NCI-H1436 treated with DMSO at 0.1 percent for 48 hours (cell line): ENCODE measurements at regions not wholly inside any gene's neighbourhood (a gene's known extent, or its start where the extent isn't known, plus 50 kb on each side); places are given as distances from the start of the nearest gene placed in this dataset.

Experiments used
- DNase-seq: peaks from one replicate; lab custom pipeline; 2025; lab: John Stamatoyannopoulos, UW

DNA sequence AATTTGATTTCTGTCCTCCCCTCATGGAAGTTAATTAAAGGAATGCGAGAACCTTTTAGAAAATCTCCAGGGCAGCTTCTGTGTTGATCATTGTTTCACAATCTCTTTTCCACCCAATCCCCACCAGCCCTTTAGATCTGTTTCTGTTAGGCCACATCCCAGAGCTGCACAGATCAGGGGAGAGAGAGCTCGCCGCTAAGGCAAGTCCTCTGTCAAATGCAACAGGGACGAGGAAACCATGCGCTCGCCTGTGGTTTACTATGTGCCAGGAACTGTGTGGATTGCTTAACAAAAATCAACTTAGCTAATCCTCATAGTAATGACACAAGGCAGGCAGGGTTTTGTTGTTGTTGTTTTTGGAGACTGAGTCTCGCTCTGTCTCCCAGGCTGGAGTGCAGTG is 115.4 kb downstream of the SALL1 start:
- DNase-seq, result no peak

DNA sequence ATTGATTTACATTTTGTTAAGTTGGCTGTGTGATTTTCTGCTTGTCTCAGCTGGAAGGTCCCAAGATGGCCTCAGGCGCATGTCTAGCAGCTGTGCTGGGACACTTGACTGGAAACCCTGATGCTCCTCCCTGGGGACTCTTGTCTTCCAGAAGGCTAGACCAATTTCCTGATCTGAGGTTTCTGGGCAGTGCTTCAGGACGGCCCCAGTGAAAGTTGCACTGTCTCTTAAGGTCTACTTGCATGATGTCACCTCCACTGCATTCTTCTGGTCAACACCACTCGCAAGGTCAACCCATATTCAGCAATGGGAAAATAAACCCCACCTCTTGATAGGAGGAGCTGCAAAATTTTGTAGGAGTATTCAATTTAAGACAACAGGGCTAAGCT is 116.0 kb downstream of the SALL1 start:
- no peak for DNase-seq

DNA sequence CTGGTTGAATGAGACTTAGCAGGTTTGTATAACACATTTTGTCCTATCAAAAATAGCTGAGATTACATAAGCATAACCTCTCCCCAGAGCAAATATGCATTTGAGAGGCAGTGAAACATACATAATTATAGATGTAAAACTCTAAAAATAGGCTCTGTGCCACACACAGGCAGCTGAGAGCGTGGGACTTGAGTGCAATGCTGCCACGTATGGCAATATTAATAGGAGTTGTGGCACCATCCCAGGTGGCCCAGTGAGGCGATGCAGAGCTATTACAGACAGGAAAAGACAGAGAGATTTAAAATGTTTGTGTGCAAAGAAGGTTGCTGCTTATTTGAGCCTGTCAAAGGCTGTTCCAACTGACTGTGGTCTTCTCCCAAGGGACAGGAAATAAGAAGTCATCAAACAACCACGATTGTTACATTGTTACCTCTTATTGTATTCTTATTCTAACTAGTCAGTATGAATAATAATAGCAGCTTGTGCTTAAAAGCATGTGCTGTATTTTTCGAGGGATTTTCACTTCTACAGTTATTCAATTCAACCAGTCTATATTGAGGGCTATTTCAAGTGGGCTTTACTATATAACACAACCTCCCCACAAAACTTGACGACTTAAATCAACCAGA is 116.5 kb downstream of the SALL1 start:
- peak; percentile 61 for DNase-seq

DNA sequence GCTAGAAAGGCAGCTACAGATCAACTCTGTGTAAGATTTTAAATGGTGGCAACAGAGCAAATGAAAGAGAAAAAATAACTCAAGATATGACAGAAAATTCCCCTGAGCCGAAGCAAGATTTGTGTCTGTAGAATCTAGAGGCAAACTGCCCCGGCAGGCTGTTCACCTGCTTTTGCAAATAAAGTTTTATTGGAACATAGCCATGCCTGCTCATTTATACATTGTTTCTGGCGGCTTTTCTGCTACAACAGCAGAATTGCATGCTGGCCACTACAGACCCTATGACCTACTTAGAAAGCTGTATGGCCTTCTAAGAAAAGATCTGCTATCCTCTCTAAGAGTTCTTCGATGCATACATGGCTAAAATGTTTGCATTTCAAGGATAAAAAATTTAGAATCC is 119.5 kb downstream of the SALL1 start:
- DNase-seq, result no peak

DNA sequence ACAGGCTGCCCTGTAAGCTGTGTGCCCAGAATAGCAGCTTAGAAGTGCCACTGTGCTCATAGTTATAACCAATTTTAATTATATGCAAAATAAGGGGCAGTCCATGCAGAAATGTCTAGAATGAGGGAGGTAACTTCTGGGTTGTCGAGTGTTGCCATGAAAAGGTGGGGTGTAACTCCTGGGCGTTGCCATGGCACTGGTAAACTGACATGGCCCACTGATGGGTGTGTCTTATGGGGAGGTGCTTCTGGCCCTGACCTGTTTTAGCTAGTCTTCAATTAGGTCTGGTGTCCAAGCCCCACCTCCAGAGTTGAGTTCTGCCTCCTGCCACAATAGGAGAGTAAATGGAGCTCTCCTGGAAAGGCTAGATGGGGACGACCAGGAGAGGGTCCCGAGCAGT is 120.6 kb downstream of the SALL1 start:
- DNase-seq, result no peak

DNA sequence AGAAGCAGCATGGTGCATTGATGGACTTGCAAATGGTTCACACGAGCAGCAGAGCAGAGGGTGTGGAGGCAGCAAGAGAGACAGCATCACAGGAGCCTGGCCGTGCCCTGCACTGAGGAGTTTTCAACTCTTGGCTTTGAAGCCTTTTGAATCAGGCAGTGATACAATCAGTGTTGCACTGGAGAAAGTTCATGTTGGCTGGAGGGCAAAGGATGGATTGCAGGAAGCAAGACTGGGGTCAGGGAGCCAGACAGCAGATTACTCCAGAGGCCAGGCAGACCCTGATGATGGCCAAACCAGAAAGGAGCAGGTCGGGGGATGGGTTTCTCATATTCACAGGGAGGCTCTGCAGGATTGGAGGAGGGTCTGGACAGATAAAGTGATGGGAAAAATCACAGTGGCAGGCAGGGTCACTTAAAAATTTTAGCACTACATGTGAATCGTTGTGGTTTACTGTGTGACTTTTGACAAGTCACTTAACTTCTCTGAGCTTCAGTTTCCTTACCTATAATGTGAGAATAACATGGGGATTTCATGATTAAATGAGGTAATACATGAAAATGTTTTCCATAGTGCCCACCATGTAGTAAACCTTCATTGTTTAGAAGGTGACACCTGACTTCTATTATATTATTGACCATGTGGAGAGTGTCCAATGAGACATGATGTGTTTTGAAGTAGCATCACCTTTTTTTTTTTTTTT is 125.3 kb downstream of the SALL1 start:
- no peak for DNase-seq

DNA sequence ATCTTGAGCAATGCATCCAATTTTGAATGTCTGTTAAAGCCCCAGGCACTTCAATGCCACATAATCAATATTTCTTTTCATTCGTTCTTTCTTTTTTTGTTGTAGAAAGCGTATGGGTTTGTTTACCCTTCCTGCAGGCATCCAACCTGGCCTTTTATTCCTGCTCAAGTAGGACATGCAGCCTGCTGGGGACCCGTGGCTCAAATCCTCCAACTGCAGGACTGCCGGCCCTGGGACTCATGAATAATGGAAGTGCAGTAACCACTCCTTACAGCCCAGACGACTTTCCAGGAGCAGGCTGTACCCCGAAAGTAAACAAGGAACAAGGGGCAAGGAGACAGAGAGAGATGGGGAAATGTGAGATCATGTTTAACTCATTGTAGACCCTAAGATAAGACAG is 126.4 kb downstream of the SALL1 start:
- DNase-seq, result no peak

DNA sequence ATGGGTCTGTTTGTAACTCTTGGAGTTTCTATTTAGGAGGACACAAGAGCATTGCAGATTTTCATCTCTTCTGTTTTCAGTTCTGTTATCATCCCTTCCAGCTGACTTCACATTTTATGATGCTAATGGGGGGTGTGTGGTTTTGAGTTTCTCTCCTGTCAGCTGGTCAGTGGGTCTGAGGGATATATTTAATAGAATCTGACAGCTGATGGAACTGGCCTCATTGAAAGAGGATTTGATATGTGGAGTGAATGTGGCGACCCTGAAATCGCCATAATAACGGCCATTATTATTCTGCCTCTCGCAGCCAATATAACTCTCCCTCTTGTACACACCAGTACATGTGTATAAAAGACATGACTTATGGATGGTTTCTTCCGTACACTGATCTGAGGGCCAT is 128.1 kb downstream of the SALL1 start:
- no peak for DNase-seq

DNA sequence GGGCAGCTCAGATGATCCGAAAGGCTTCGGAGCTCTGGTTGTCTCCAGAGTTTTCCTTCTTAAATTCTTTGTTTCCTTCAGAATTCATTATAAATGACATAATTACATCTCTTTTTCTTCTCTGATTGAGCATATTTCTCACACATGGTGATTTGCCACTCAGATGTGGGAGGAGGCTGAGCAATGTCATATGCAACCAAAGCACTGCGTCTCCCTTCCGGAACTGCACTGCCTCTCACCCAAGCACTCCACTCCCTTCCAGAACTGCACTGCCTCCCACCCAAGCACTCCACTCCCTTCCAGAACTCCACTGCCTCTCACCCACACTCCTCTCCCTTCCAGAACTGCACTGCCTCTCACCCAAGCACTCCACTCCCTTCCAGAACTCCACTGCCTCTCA is 131.5 kb downstream of the SALL1 start:
- DNase-seq, result no peak

DNA sequence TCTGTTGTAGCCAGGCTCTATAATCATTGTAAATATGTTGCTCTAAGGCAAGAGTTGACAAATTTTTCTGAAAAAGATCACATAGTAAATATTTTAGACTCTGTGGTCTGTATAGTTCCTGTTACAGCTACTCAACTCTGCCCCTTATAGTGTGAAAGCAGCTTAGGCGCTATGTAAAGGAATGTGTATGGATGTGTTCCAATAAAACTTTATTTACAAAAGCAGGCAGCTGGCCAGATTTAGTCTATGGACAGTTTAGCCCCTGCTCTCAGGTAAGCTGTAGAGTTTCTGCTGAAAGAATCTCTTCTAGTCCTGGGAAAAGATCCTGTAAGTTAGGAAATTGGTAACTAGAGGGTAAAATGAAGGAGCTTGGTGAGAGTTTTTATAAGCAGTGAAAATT is 133.1 kb downstream of the SALL1 start:
- DNase-seq, result no peak

DNA sequence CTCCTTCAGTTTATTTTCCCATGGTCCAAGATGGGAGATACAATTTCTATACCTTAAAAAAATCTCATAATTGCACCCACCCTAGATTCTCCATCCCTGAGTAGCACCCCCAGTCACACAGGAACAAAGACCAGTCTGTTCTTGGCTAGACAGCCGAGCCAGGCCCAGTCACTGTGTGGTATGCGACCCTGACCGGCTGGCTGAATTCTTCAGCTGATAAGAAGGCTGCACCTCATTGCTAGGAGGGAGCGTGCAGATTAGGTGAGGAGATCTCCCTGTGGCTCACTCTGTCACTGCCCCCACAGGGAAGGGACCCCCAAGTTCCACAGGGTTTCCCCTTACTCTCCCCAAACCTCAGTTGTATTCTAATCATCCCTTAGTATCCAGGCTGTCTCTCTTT is 138.7 kb downstream of the SALL1 start:
- DNase-seq, result no peak

DNA sequence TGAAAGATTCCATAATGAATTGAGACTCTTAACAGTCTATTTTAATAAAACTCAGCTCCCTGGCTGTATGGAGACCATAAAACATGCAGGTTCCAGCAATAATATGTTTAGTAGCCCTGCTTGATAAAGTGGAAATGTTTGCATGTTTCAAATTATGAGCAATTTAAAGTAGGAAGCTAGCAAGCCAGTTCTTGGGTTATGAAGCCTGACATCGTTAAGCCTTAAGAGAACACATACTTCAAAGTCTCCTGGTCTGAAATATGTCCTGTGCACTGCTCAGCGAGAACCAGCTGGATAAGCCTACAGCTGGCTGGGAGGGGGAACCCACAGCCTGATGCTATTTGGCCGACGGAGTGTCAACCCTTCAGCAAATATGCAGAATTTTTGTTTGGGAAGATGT is 140.3 kb downstream of the SALL1 start:
- no peak for DNase-seq

DNA sequence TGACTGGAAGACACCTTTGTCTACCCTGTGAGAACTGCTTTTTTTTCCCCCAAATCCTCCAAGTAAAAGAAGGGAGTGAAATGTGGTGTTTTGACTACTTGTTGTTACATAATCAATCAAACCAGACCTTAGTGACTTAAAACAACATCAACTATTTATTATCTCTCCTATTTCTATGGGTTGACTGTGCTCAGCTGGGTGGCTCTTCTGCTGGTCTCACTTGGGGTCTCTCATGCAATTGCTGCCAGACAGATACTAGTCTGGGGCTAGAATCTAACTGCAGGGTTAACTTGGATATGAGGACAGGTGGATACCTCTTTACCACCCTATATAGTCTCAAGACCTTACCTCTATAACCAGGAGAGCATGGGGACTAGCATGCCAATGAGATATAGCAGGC is 141.3 kb downstream of the SALL1 start:
- no peak for DNase-seq

DNA sequence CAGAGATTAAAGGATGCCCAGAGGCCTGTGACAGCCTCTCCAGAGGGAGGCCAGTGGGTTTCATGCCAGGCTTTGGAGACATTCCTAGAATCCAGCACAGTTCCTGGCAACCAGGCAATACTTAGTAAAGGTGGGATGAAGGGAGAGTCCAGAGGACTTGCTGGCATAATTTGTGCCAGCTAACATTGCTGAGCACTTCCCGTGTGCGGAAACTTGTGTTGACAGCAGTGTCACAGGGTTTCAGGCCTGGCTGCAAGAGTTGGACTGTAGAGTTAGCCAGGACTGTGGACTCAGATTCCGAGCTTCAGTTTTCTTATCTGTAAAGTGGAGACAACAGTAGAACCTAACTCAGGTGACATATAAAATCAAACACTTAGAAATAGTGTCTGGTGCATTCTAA is 141.7 kb downstream of the SALL1 start:
- DNase-seq, result no peak

DNA sequence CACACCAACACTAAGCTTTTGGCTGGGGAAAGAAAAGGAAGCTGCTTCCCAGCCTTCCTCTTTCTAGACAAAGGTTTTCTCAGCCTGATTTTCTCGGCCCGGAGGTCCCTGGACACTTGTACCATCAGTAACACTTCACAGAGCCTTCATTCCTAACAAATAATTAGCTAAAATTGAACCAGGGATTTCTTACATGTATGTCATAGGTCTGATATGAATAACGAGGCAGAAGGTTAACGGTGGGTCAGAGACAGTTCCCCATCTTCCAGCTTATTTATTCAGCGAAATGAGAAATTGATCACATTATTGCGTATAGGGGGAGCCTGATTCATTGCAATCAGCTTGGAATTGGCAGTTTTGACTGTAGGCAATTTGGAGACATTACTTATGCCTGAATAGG is 142.5 kb downstream of the SALL1 start:
- no peak for DNase-seq

DNA sequence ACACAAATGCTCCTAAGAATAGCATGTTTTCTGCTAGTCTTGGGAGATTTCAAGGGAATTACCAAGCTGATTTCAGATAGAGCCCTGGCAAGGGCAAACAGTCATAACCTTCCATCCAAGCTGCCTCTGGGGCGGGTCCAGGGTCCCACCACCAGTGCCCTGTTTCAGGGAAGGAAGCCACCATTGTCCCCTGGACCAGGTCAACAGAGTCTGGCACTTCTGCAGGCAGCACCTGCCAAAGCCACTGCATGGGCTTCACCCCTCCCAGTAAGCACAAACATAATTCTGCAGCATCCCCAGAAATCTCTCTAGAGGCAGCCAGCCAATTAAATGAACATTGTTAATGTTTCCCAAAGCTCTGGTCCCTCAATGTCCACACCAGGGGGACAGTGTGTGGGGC is 143.0 kb downstream of the SALL1 start:
- DNase-seq, result no peak

DNA sequence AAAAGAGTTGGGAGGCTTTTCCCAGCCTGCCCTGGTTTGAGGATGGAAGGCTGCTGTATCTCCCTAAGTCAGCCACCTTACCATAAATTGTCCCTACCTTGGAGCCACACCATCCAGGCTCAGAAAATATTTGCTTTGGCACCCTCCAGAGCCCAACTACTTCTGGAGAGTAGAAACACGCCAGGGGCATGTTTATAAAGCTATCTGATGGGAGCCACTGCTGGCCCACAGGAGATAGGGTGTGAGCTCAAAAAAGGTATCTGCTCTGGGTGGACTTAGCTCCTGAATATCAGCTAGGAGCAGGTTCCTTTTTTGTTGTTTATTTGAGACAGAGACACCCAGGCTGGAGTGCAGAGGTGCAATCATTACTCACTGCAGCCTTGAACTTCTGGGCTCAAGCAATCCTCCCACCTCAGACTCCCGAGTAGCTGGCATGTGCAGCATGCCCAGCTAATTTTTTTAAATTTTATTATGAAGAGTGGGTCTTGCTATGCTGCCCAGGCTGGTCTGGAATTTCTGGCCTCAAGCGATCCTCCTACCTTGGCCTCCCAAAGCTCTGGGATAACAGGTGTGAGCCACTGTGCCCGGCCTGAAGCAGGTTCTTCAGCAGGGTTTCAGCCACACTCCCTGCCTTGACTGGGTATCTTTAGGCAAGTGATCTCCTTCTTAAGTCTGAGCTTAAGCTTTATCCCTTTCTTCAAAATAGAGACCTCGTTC is 147.1 kb downstream of the SALL1 start:
- DNase-seq, result no peak

DNA sequence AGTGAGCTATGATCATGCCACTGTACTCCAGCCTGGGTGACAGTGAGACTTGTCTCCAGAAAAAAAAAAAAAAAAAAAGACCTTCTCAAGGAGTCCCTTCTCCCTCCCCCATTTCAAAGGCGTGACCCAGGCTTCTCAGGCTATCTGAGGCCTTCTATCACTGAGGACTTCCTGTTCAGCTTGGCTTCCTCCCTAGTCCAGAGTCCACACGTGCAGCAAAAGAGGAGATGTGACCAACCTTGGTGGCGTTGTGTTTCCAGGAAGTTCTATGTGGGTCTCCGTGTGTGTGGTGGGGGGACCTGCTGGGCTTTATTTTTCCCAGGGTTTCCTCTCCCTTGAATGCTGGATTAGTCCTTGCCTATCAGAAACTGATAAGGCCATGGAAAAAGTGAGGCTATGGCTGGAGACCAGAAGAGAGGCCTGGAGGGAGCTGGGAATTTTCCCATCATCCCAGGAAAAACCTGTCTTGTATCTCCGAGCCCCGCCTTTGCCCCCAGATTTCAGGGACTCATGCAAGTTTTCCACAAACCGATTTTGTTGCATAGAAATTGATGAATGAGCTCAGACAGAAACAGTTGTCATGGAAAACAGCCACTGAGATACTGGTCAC is 148.1 kb downstream of the SALL1 start:
- no peak for DNase-seq

DNA sequence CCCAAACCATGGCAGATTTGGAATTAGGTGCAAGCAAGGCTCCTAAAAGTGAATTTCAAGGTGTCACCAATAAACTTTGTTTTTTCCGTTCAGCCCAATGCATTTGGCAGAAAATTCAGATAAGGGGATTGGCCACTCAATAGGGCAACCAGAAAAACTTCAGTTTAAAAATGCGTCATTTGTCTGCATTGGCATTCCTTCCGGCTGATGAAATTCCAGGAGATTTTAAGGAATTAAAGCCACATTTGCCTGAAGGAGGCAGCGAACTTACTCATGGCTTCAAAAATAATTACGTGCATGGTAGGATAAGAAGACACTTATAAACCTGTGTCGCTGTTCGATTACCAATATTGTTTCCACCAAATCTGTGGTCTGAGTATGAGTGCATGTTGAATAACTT is 151.9 kb downstream of the SALL1 start:
- DNase-seq, result no peak

DNA sequence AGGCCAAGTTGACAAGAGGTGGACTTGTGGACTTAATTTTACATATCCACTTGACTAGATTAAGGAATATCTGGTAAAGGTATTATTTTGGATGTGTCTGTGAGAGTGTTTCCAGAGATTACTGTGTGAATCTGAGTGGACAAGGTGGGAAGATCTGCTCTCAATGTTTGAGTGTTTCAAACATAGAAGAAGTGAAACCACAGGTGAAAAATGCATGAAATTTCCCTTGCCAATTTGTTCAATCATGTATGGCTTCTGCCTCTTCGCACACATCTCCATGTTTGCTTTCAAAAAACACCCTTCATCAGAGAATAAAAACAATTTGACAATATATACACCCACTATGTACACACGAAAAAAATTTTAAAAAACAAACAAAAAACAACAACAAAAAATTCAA is 152.7 kb downstream of the SALL1 start:
- DNase-seq, result no peak

DNA sequence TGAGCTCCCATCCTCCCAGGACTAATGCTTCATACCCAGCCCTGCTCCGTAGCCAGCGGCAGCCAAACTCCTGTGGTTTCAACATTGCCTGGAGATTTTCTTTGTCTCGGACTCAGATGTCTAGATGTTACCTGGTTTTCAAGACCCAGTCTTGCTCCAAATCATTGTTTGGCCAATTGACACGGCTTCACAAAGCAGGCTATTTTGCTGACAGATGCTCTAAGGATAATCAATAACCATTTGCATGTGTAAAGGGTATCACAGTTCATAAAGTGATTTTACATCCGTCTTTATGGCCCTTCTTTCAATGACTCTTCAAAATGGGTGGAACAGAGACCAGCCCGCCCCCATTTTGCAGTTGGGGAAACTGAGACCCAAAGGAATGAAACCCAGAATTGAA is 153.4 kb downstream of the SALL1 start:
- no peak for DNase-seq

DNA sequence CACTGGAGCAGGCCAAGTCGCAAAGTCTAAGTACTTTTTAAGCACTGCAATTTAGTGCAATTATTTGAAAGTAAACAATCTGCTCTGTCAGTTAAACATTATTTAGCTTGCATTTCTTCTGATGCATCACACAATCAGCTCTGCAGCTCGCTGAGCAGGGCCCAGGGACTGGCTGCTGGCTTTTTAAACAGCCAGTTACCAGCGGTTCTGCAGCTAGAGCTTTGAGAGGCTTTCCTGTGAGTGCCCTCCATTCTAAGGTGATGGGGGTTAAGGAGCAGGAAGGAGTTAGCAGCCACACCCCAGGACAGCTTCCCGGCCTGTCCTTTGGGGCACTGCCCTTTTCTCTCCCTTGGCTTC is 154.3 kb downstream of the SALL1 start:
- peak; percentile 79 for DNase-seq

DNA sequence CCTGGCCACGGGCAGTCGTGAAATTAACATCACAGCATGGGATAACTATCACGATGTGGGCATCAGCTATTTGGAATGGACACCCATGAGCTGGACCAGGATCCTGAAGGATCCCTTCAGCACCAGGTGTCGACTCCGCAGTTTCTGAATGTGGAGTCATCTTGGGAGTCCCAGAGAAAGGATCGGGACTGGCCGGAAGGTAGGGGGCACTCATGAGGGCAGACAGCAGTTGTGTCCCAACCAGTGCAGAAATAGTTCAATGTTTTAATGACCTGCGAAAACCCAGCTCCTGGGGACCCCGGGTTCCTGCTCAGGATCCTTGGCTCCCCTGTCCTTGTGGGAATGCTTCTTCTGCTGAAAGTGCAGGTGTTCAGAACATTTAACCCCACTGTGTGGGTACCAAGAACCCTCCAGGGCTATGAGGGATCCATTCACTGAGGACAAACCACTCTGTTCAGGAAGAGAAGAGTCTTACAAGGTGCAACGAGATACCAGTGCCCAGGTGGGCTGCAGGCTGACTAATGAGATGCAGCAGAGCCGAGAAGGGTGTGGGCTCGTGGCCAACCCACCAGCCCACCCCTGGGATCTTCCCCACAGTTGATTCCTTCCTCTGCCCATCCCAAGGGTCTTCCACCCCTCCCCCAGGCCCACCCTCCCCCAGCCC is 154.8 kb downstream of the SALL1 start:
- no peak for DNase-seq
